HEK293T (cell line): ENCODE measurements at regions not wholly inside any gene's neighbourhood (a gene's known extent, or its start where the extent isn't known, plus 50 kb on each side); places are given as distances from the start of the nearest gene placed in this dataset.
A peak's percentile ranks its signal among the peaks of the same experiment; 100 is the strongest.

ENCODE experiments used
- CTCF ChIA-PET: fragments of 350-600 bp; formaldehyde crosslinking; extraction: SDS; loops from one replicate; lab custom pipeline; 2021; ENCODE audit warnings: antibody characterized with exemption, inconsistent platforms; lab: Yijun Ruan, JAX
- POLR2A ChIA-PET: fragments of 350-600 bp; formaldehyde crosslinking; extraction: SDS; loops from one replicate; lab custom pipeline; 2020; ENCODE audit warnings: antibody characterized with exemption, inconsistent platforms; lab: Yijun Ruan, JAX
- DNase-seq: peaks from one replicate; pipeline ENCODE4 v3.0.0; 2012; ENCODE audit warnings: mixed read lengths; ENCODE audit errors: extremely low spot score
- ARNT ChIP-seq: fragments of 450-650 bp; IDR thresholded peaks from 2 replicates; pipeline ENCODE4 v1.6.1; 2017; ENCODE audit warnings: mild to moderate bottlenecking
- BHLHE40 ChIP-seq: fragments of 450-650 bp; IDR thresholded peaks from 2 replicates; pipeline ENCODE4 v1.6.1; 2016; ENCODE audit warnings: mild to moderate bottlenecking, moderate library complexity, borderline replicate concordance
- CTBP1 ChIP-seq: fragments of 450-650 bp; IDR thresholded peaks from 2 replicates; pipeline ENCODE4 v1.6.1; 2016; ENCODE audit warnings: borderline replicate concordance
- ELF4 ChIP-seq: fragments of 450-650 bp; IDR thresholded peaks from 2 replicates; pipeline ENCODE4 v1.6.1; 2017; ENCODE audit warnings: antibody characterized with exemption
- FOXA1 ChIP-seq: fragments of 450-650 bp; IDR thresholded peaks from 2 replicates; pipeline ENCODE4 v1.6.1; 2016; ENCODE audit warnings: mild to moderate bottlenecking
- FOXK2 ChIP-seq: fragments of 450-650 bp; IDR thresholded peaks from 2 replicates; pipeline ENCODE4 v1.6.1; 2016; ENCODE audit warnings: mild to moderate bottlenecking
- FOXM1 ChIP-seq: fragments of 450-650 bp; IDR thresholded peaks from 2 replicates; pipeline ENCODE4 v1.6.1; 2017; ENCODE audit warnings: mild to moderate bottlenecking, borderline replicate concordance
- HDGF ChIP-seq: fragments of 450-650 bp; IDR thresholded peaks from 2 replicates; pipeline ENCODE4 v1.6.1; 2017; ENCODE audit warnings: antibody characterized with exemption, borderline replicate concordance
- L3MBTL2 ChIP-seq: fragments of 450-650 bp; conservative IDR thresholded peaks from 2 replicates; pipeline ENCODE4 v1.6.1; 2016; ENCODE audit warnings: mild to moderate bottlenecking
- LEF1 ChIP-seq: fragments of 450-650 bp; IDR thresholded peaks from 2 replicates; pipeline ENCODE4 v1.6.1; 2017; ENCODE audit warnings: mild to moderate bottlenecking, borderline replicate concordance
- NFRKB ChIP-seq: fragments of 450-650 bp; IDR thresholded peaks from 2 replicates; pipeline ENCODE4 v1.6.1; 2016; ENCODE audit warnings: mild to moderate bottlenecking, moderate library complexity
- PKNOX1 ChIP-seq: fragments of 450-650 bp; IDR thresholded peaks from 2 replicates; pipeline ENCODE4 v1.6.1; 2016
- SP1 ChIP-seq: fragments of 450-650 bp; IDR thresholded peaks from 2 replicates; pipeline ENCODE4 v1.6.1; 2017
- SUZ12 ChIP-seq: fragments of 450-650 bp; IDR thresholded peaks from 2 replicates; pipeline ENCODE4 v1.6.1; 2016; ENCODE audit warnings: mild to moderate bottlenecking
- TARDBP ChIP-seq: fragments of 450-650 bp; IDR thresholded peaks from 2 replicates; pipeline ENCODE4 v1.6.1; 2016
- ZNF384 ChIP-seq: fragments of 450-650 bp; IDR thresholded peaks from 2 replicates; pipeline ENCODE4 v1.6.1; 2016

- ChIA-PET POLR2A (no interaction called here), CTCF (interaction anchor here (1.1 kb wide), 1 partner anchor 18 kb away, joined by 4 read pairs; no protein-coding TSS in a partner anchor)
- TF ChIP-seq TARDBP: no peak
- no peak for TF ChIP-seq FOXA1
- TF ChIP-seq L3MBTL2: no peak
- peak; percentile 24; the same call in 1 of the 2 replicates for TF ChIP-seq PKNOX1
- no peak for DNase-seq
These were observed 55.4 kb upstream of the UBL3 start for GRCh38 chr13:29905845-29906244.

- no peak for DNase-seq
- TF ChIP-seq ZNF384 (no peak), FOXK2 (no peak), ELF4 (no peak), LEF1 (no peak), NFRKB (no peak), FOXA1 (no peak)
- ChIA-PET CTCF (no interaction called here), POLR2A (no interaction called here)
These were observed 53.6 kb upstream of the UBL3 start for GRCh38 chr13:29903996-29904395.

GRCh38 chr13:29903543-29903942 lies 53.1 kb upstream of the UBL3 start:
- ChIA-PET POLR2A (no interaction called here), CTCF (no interaction called here)
- DNase-seq: no peak
- TF ChIP-seq CTBP1: no peak
- TF ChIP-seq HDGF: no peak
- no peak for TF ChIP-seq SUZ12
- no peak for TF ChIP-seq FOXA1
- TF ChIP-seq FOXM1: no peak
- no peak for TF ChIP-seq ELF4
- no peak for TF ChIP-seq TARDBP
- TF ChIP-seq FOXK2: no peak
- no peak for TF ChIP-seq NFRKB
- no peak for TF ChIP-seq PKNOX1

- TF ChIP-seq SUZ12: no peak
- no peak for TF ChIP-seq FOXK2
- TF ChIP-seq TARDBP: no peak
- TF ChIP-seq BHLHE40: no peak
- TF ChIP-seq CTBP1: no peak
- no peak for TF ChIP-seq FOXA1
- no peak for TF ChIP-seq PKNOX1
- no peak for TF ChIP-seq L3MBTL2
- TF ChIP-seq ZNF384: no peak
- no peak for TF ChIP-seq FOXM1
- no peak for TF ChIP-seq ELF4
- TF ChIP-seq ARNT: no peak
- TF ChIP-seq SP1: no peak
- no peak for TF ChIP-seq LEF1
- TF ChIP-seq NFRKB: no peak
- no peak for TF ChIP-seq HDGF
- POLR2A ChIA-PET: no interaction called here
- CTCF ChIA-PET: interaction anchor here (0.8 kb wide), 1 partner anchor 50 kb away, joined by 4 read pairs; no protein-coding TSS in a partner anchor
- DNase-seq: no peak
These were observed 52.4 kb upstream of the UBL3 start for GRCh38 chr13:29902632-29903305.

- no peak for DNase-seq
- CTCF ChIA-PET: interaction anchor here (0.8 kb wide), 1 partner anchor 49 kb away, joined by 4 read pairs; no protein-coding TSS in a partner anchor
- POLR2A ChIA-PET: no interaction called here
- no peak for TF ChIP-seq FOXA1
- no peak for TF ChIP-seq CTBP1
These were observed 51.6 kb upstream of the UBL3 start for GRCh38 chr13:29901710-29902631.
